Ishikawa (cell line): ENCODE measurements at regions not wholly inside any gene's neighbourhood (a gene's known extent, or its start where the extent isn't known, plus 50 kb on each side); places are given as distances from the start of the nearest gene placed in this dataset.

Experiments used
- CEBPB ChIP-seq: IDR thresholded peaks from 2 replicates; pipeline ENCODE4 v1.6.1; 2012
- CREB1 ChIP-seq: IDR thresholded peaks from 2 replicates; pipeline ENCODE4 v1.6.1; 2012; ENCODE audit warnings: low read depth
- EP300 ChIP-seq: IDR thresholded peaks from 2 replicates; pipeline ENCODE4 v1.6.1; 2012; ENCODE audit warnings: borderline replicate concordance
- NFIC ChIP-seq: IDR thresholded peaks from 2 replicates; pipeline ENCODE4 v1.6.1; 2012
- RAD21 ChIP-seq: IDR thresholded peaks from 2 replicates; pipeline ENCODE4 v1.6.1; 2012; ENCODE audit warnings: low read depth
- REST ChIP-seq: IDR thresholded peaks from 2 replicates; pipeline ENCODE4 v1.6.1; 2012; ENCODE audit warnings: low read depth, mild to moderate bottlenecking
- TEAD4 ChIP-seq: IDR thresholded peaks from 2 replicates; pipeline ENCODE4 v1.6.1; 2012
- USF1 ChIP-seq: IDR thresholded peaks from 2 replicates; pipeline ENCODE4 v1.6.1; 2012
- ZBTB7A ChIP-seq: IDR thresholded peaks from 2 replicates; pipeline ENCODE4 v1.6.1; 2012; ENCODE audit warnings: low read depth

GRCh38 chr4:181261279-181261678 is 981.9 kb upstream of the TENM3 start:
- TF ChIP-seq USF1 (no peak), REST (no peak), CREB1 (no peak), ZBTB7A (no peak), TEAD4 (no peak), NFIC (no peak), CEBPB (no peak), EP300 (no peak), RAD21 (peak; percentile 35; the same call in 1 of the 2 replicates)
